Endodermal cell (in vitro differentiated cells): ENCODE measurements at regions not wholly inside any gene's neighbourhood (a gene's known extent, or its start where the extent isn't known, plus 50 kb on each side); places are given as distances from the start of the nearest gene placed in this dataset.

ENCODE experiments used
- DNase-seq: peaks from one replicate; pipeline ENCODE4 v3.0.0-alpha.2; 2017
- H3K27ac ChIP-seq: 2 replicates; pipeline ENCODE4 v1.5.1; 2013; ENCODE audit warnings: mild to moderate bottlenecking, low read depth, low read length, moderate library complexity
- H3K27me3 ChIP-seq: 2 replicates; pipeline ENCODE4 v1.6.1; 2013; ENCODE audit warnings: mild to moderate bottlenecking, low read length, moderate library complexity; ENCODE audit not compliant: insufficient read depth, control insufficient read depth, poor library complexity, severe bottlenecking
- H3K36me3 ChIP-seq: 2 replicates; pipeline ENCODE4 v1.7.0; 2013; ENCODE audit warnings: mild to moderate bottlenecking, low read length, moderate library complexity; ENCODE audit not compliant: control insufficient read depth, insufficient read depth
- H3K4me1 ChIP-seq: one replicate; pipeline ENCODE4 v1.7.0; 2013; ENCODE audit warnings: low read length; ENCODE audit not compliant: control insufficient read depth, insufficient read depth
- H3K4me3 ChIP-seq: 2 replicates; pipeline ENCODE4 v1.5.1; 2013; ENCODE audit warnings: mild to moderate bottlenecking, low read length, moderate library complexity
- H3K9ac ChIP-seq: 2 replicates; pipeline ENCODE4 v1.6.1; 2013; ENCODE audit warnings: mild to moderate bottlenecking, low read length, moderate library complexity; ENCODE audit not compliant: poor library complexity, severe bottlenecking; ENCODE audit errors: extremely low read depth
- H3K9me3 ChIP-seq: 2 replicates; pipeline ENCODE4 v1.6.1; 2013; ENCODE audit warnings: mild to moderate bottlenecking, low read length, moderate library complexity; ENCODE audit not compliant: control insufficient read depth
- H3K27ac Mint-ChIP-seq: 2 replicates; pipeline ENCODE4 v1.8.0; 2020; ENCODE audit warnings: mixed read lengths
- H3K27me3 Mint-ChIP-seq: 2 replicates; pipeline ENCODE4 v1.8.0; 2021; ENCODE audit warnings: mild to moderate bottlenecking, mixed read lengths; ENCODE audit not compliant: insufficient read depth
- H3K36me3 Mint-ChIP-seq: 2 replicates; pipeline ENCODE4 v1.8.0; 2020; ENCODE audit warnings: low read depth, mixed read lengths
- H3K4me1 Mint-ChIP-seq: 2 replicates; pipeline ENCODE4 v1.8.0; 2020; ENCODE audit warnings: mixed read lengths
- H3K4me3 Mint-ChIP-seq: 2 replicates; pipeline ENCODE4 v1.8.0; 2020; ENCODE audit warnings: mild to moderate bottlenecking, moderate library complexity, mixed read lengths
- H3K9me3 Mint-ChIP-seq: 2 replicates; pipeline ENCODE4 v1.8.0; 2020; ENCODE audit warnings: mild to moderate bottlenecking, mixed read lengths
- WGBS, 2 experiments: methylation state at CpG; one replicate each; pipeline versions ENCODE4 v1.1.5 to v1.1.7; 2013; ENCODE audit warnings: missing lambda C conversion rate in 2 of 2, mixed read lengths in 1 of 2; ENCODE audit not compliant: insufficient coverage in 1 of 2, insufficient read length in 1 of 2; 5-methylcytosine and 5-hydroxymethylcytosine counted together
- TF ChIP-seq, protein P1 (sequence below): fragments of 200-600 bp; sonication (generic); conservative IDR thresholded peaks from 2 replicates; pipeline ENCODE4 v1.5.0; 2021; ENCODE audit warnings: antibody characterized with exemption, mild to moderate bottlenecking

DNA sequence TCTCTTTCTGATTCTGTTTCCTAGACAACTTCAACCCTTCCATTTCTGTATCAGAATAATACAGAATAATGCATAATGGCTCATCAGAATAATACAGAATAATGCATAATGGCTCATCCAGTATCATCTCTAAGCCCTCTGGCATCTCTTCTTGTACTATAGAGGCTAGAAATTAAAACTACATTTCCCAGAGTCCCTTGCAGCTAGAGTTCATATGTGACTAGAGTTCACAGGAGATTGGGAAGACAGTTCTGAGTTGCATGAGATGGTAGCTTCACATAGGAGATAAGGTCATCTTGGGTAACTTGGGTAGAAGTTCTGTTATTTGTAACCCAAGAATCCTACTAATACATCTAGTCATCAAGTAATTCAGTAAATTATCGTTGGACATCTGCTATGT is 122.9 kb upstream of the NRBF2 start:
- Histone ChIP-seq H3K9me3 (no peaks in the 10 kb centered on the region), H3K27me3 (no peaks in the 10 kb centered on the region), H3K9ac (no peak overlapping the region), H3K4me1 (no peaks in the 10 kb centered on the region), H3K27ac (no peak overlapping the region), H3K36me3 (no peaks in the 10 kb centered on the region), H3K4me3 (no peak overlapping the region)
- H3K4me1 Mint-ChIP-seq = no peaks in the 10 kb centered on the region
- H3K4me3 Mint-ChIP-seq = no peak overlapping the region
- DNase-seq = no peak
- H3K27ac Mint-ChIP-seq = no peak overlapping the region
- H3K9me3 Mint-ChIP-seq = peaks cover 2% of the 10 kb centered on the region
- no peaks in the 10 kb centered on the region for H3K36me3 Mint-ChIP-seq
- TF ChIP-seq, protein P1, sequence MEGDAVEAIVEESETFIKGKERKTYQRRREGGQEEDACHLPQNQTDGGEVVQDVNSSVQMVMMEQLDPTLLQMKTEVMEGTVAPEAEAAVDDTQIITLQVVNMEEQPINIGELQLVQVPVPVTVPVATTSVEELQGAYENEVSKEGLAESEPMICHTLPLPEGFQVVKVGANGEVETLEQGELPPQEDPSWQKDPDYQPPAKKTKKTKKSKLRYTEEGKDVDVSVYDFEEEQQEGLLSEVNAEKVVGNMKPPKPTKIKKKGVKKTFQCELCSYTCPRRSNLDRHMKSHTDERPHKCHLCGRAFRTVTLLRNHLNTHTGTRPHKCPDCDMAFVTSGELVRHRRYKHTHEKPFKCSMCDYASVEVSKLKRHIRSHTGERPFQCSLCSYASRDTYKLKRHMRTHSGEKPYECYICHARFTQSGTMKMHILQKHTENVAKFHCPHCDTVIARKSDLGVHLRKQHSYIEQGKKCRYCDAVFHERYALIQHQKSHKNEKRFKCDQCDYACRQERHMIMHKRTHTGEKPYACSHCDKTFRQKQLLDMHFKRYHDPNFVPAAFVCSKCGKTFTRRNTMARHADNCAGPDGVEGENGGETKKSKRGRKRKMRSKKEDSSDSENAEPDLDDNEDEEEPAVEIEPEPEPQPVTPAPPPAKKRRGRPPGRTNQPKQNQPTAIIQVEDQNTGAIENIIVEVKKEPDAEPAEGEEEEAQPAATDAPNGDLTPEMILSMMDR = no peak
- no peaks in the 10 kb centered on the region for H3K27me3 Mint-ChIP-seq
- WGBS, 2 experiments = no CpG with 5 or more reads among the region's 1 CpG

DNA sequence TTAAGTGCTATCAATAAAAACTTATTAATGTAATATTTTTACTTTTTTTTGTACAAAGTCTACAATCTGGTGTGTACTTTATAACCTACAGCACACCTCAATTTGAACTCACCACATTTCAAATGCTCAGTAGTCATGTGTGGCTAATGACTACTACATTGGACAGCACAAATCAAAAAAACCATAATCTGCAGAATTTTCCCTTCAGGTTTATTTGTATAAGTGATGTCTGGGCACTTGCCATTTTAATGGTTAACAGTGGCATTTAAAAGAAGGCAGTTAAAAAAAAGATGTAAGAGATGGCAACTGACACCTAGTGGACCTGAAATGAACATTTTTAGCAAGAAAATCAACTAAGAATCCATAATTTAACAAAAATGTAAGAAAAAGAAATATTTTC is 124.6 kb upstream of the NRBF2 start:
- TF ChIP-seq, protein P1 = no peak
- no peaks in the 10 kb centered on the region for H3K9me3 ChIP-seq
- no peaks in the 10 kb centered on the region for H3K4me1 ChIP-seq
- no peaks in the 10 kb centered on the region for H3K27me3 Mint-ChIP-seq
- no peak overlapping the region for H3K27ac Mint-ChIP-seq
- H3K36me3 Mint-ChIP-seq = no peaks in the 10 kb centered on the region
- no peak for DNase-seq
- no peak overlapping the region for H3K9ac ChIP-seq
- H3K9me3 Mint-ChIP-seq = no peaks in the 10 kb centered on the region
- no peak overlapping the region for H3K4me3 ChIP-seq
- H3K27ac ChIP-seq = no peak overlapping the region
- peaks cover 2% of the 10 kb centered on the region for H3K4me1 Mint-ChIP-seq
- H3K4me3 Mint-ChIP-seq = no peak overlapping the region
- H3K27me3 ChIP-seq = no peaks in the 10 kb centered on the region
- H3K36me3 ChIP-seq = no peaks in the 10 kb centered on the region

DNA sequence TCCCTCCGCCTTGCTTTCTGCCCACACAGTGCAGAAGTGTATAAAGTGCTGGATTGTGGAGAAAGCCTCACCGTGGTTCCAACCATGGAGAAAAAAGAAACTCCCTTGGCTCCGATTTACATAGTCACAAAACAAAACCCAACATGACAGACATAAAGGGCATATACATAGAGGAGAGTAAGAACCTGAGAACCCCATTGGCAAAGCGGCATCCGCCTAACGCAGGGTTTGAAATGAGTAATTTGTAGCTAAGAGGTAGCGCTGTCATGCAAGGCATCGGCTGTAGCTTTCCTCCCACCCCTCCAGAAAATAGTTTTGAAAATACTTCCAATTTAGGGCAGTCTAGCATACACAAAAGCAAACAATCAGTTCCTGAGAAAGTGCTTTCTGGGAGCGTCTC is 126.0 kb upstream of the NRBF2 start:
- DNase-seq = no peak
- Mint-ChIP-seq H3K36me3 (no peaks in the 10 kb centered on the region), H3K4me1 (peaks cover 2% of the 10 kb centered on the region), H3K4me3 (no peak overlapping the region), H3K9me3 (no peaks in the 10 kb centered on the region), H3K27ac (no peak overlapping the region), H3K27me3 (no peaks in the 10 kb centered on the region)
- Histone ChIP-seq H3K27ac (no peak overlapping the region), H3K4me3 (no peak overlapping the region), H3K9me3 (no peaks in the 10 kb centered on the region), H3K4me1 (no peaks in the 10 kb centered on the region), H3K9ac (no peak overlapping the region), H3K36me3 (no peaks in the 10 kb centered on the region), H3K27me3 (no peaks in the 10 kb centered on the region)
- TF ChIP-seq, protein P1 = no peak
- 87 to 95% methylated on average over 4 to 8 of the region's 9 CpGs for WGBS, 2 experiments
